H1 (cell line): ENCODE measurements at regions not wholly inside any gene's neighbourhood (a gene's known extent, or its start where the extent isn't known, plus 50 kb on each side); places are given as distances from the start of the nearest gene placed in this dataset.
A peak's percentile ranks its signal among the peaks of the same experiment; 100 is the strongest.

ENCODE experiments used
- CTCF ChIA-PET: fragments of 300-600 bp; sonication (Branson Sonifier 250); formaldehyde crosslinking; loops from one replicate; lab custom pipeline; 2021; ENCODE audit not compliant: partially characterized antibody; lab: Charles Lee
- POLR2A ChIA-PET: fragments of 300-600 bp; sonication (Branson Sonifier 250); formaldehyde crosslinking; loops from one replicate; lab custom pipeline; 2021; ENCODE audit warnings: inconsistent platforms; ENCODE audit not compliant: partially characterized antibody; lab: Charles Lee
- DNase-seq, 2 experiments: peaks; one replicate each; pipeline versions ENCODE4 v3.0.0 to v3.0.0-alpha.2; 2010 to 2022; ENCODE audit warnings: low spot score in 2 of 2, low read depth in 1 of 2, mixed read lengths in 1 of 2
- FAIRE-seq: peaks from 2 replicates; lab custom pipeline; 2011; peaks lifted over from hg19 to GRCh38; lab: Jason Lieb, UNC
- H2AFZ ChIP-seq: 2 replicates; pipeline ENCODE4 v1.8.1; 2012; ENCODE audit warnings: low read length, inconsistent platforms
- H2AK5ac ChIP-seq: 2 replicates; pipeline ENCODE4 v1.6.1; 2013; ENCODE audit warnings: low read depth, low read length
- H2BK120ac ChIP-seq: replicated peaks from 2 replicates; pipeline ENCODE3; 2013; ENCODE audit warnings: low read depth, low read length, inconsistent platforms
- H2BK12ac ChIP-seq: 2 replicates; pipeline ENCODE4 v1.6.1; 2013; ENCODE audit warnings: low read depth, low read length
- H2BK15ac ChIP-seq: 2 replicates; pipeline ENCODE4 v1.6.1; 2013; ENCODE audit warnings: low read length
- H2BK20ac ChIP-seq: 2 replicates; pipeline ENCODE4 v1.6.1; 2013; ENCODE audit warnings: low read length
- H2BK5ac ChIP-seq: 2 replicates; pipeline ENCODE4 v1.6.1; 2013; ENCODE audit warnings: low read depth, low read length
- H3K14ac ChIP-seq: 2 replicates; pipeline ENCODE4 v1.6.1; 2013; ENCODE audit warnings: inconsistent platforms; ENCODE audit not compliant: insufficient read length
- H3K18ac ChIP-seq: 2 replicates; pipeline ENCODE4 v1.6.1; 2013; ENCODE audit warnings: low read length; ENCODE audit errors: extremely low read depth
- H3K23ac ChIP-seq: 2 replicates; pipeline ENCODE4 v1.6.1; 2013; ENCODE audit warnings: inconsistent platforms; ENCODE audit not compliant: insufficient read length
- H3K23me2 ChIP-seq: 2 replicates; pipeline ENCODE4 v1.6.1; 2013; ENCODE audit warnings: low read depth, low read length
- H3K27ac ChIP-seq: 2 replicates; pipeline ENCODE4 v1.6.1; 2011; ENCODE audit warnings: low read depth, low read length, inconsistent platforms
- H3K27me3 ChIP-seq, 4 experiments: replicated peaks in 1 of 4; 1 replicate in 1 of 4; 2 replicates in 3 of 4; pipeline versions ENCODE4 v1.6.1 to v1.8.1; 2011 to 2013; ENCODE audit warnings: low read length in 3 of 4, mild to moderate bottlenecking in 3 of 4, inconsistent platforms in 2 of 4, mixed read lengths in 2 of 4, moderate library complexity in 1 of 4; ENCODE audit not compliant: control insufficient read depth in 3 of 4, insufficient read depth in 3 of 4; ENCODE audit errors: extremely low read depth in 1 of 4
- H3K36me3 ChIP-seq, 4 experiments: 2 replicates each; pipeline versions ENCODE4 v1.6.1 to v1.8.1; 2011 to 2013; ENCODE audit warnings: mild to moderate bottlenecking in 4 of 4, low read length in 3 of 4, moderate library complexity in 2 of 4, control low read depth in 1 of 4, inconsistent platforms in 1 of 4; ENCODE audit not compliant: insufficient read depth in 4 of 4, control insufficient read depth in 2 of 4
- H3K4ac ChIP-seq: replicated peaks from 2 replicates; pipeline ENCODE3; 2013; ENCODE audit warnings: low read length, low read depth, mixed read lengths, inconsistent platforms; ENCODE audit not compliant: insufficient read length
- H3K4me1 ChIP-seq, 4 experiments: replicated peaks in 1 of 4; 1 replicate in 1 of 4; 2 replicates in 3 of 4; pipeline versions ENCODE4 v1.6.1 to v1.8.1; 2011 to 2013; ENCODE audit warnings: low read length in 3 of 4, inconsistent platforms in 2 of 4, mixed read lengths in 1 of 4; ENCODE audit not compliant: insufficient read depth in 4 of 4, control insufficient read depth in 3 of 4
- H3K4me2 ChIP-seq, 2 experiments: 2 replicates each; pipeline versions ENCODE4 v1.6.1 to v1.8.1; 2011 to 2013; ENCODE audit warnings: low read depth in 2 of 2, low read length in 2 of 2, control low read depth in 1 of 2, inconsistent platforms in 1 of 2, mild to moderate bottlenecking in 1 of 2; ENCODE audit not compliant: insufficient read depth in 1 of 2
- H3K4me3 ChIP-seq, 4 experiments: fragments of 200-600, 300-600 bp in 1 of 4; sonication (generic), shearing (Covaris generic), sonication (Bioruptor Twin) in 1 of 4; 2 replicates each; pipeline versions ENCODE4 v1.5.1 to v1.8.1; 2011 to 2016; ENCODE audit warnings: low read length in 4 of 4, low read depth in 3 of 4, control low read depth in 2 of 4, inconsistent platforms in 2 of 4, mild to moderate bottlenecking in 2 of 4, mixed read lengths in 1 of 4, moderate library complexity in 1 of 4; ENCODE audit not compliant: insufficient read depth in 2 of 4; ENCODE audit errors: extremely low read depth in 1 of 4
- H3K56ac ChIP-seq: replicated peaks from 2 replicates; pipeline ENCODE3; 2013; ENCODE audit warnings: low read depth, mild to moderate bottlenecking, mixed read lengths, low read length, inconsistent platforms; ENCODE audit not compliant: insufficient read length
- H3K79me1 ChIP-seq: 2 replicates; pipeline ENCODE4 v1.6.1; 2013; ENCODE audit warnings: low read depth, low read length, control low read depth
- H3K79me2 ChIP-seq, 2 experiments: 2 replicates each; pipeline versions ENCODE4 v1.6.1 to v1.8.1; 2012 to 2013; ENCODE audit warnings: low read length in 2 of 2, mild to moderate bottlenecking in 2 of 2, inconsistent platforms in 1 of 2; ENCODE audit not compliant: insufficient read depth in 2 of 2, control insufficient read depth in 1 of 2
- H3K9ac ChIP-seq, 4 experiments: replicated peaks in 1 of 4; 1 replicate in 1 of 4; 2 replicates in 3 of 4; pipeline versions ENCODE4 v1.6.1 to v1.8.1; 2011 to 2013; ENCODE audit warnings: low read depth in 3 of 4, low read length in 3 of 4, control low read depth in 2 of 4, mild to moderate bottlenecking in 2 of 4, moderate library complexity in 2 of 4, inconsistent platforms in 1 of 4; ENCODE audit errors: extremely low read depth in 1 of 4
- H3K9me3 ChIP-seq, 2 experiments: 2 replicates each; pipeline versions ENCODE4 v1.6.1 to v1.8.1; 2012 to 2013; ENCODE audit warnings: mild to moderate bottlenecking in 2 of 2, moderate library complexity in 2 of 2, control low read depth in 1 of 2, inconsistent platforms in 1 of 2, low read depth in 1 of 2, low read length in 1 of 2, mixed read lengths in 1 of 2; ENCODE audit not compliant: insufficient read depth in 2 of 2
- H4K20me1 ChIP-seq, 2 experiments: replicated peaks in 1 of 2; 2 replicates each; pipeline versions ENCODE3 to v1.8.1; 2011 to 2013; ENCODE audit warnings: inconsistent platforms in 2 of 2, low read length in 2 of 2, mild to moderate bottlenecking in 1 of 2; ENCODE audit not compliant: insufficient read depth in 2 of 2, control insufficient read depth in 1 of 2
- H4K5ac ChIP-seq: 2 replicates; pipeline ENCODE4 v1.6.1; 2013; ENCODE audit warnings: low read length, low read depth, mixed read lengths, inconsistent platforms; ENCODE audit not compliant: insufficient read length
- H4K8ac ChIP-seq: 2 replicates; pipeline ENCODE4 v1.8.0; 2013; ENCODE audit warnings: mild to moderate bottlenecking, moderate library complexity, low read length, inconsistent platforms; ENCODE audit not compliant: insufficient read depth; ENCODE audit errors: extremely low read depth
- H4K91ac ChIP-seq: replicated peaks from 2 replicates; pipeline ENCODE3; 2013; ENCODE audit warnings: low read length, mixed read lengths, inconsistent platforms; ENCODE audit not compliant: insufficient read length
- BACH1 ChIP-seq: IDR thresholded peaks from 2 replicates; pipeline ENCODE4 v1.6.1; 2012; ENCODE audit warnings: low read length, improper control_type of control experiment
- CBX5 ChIP-seq: fragments of 300-800, 300-1000 bp; sonication (generic); IDR thresholded peaks from 2 replicates; pipeline ENCODE4 v1.7.1; 2016; ENCODE audit warnings: antibody characterized with exemption, low read length, low read depth
- EZH2 ChIP-seq: fragments of 200-600 bp; sonication (generic); IDR thresholded peaks from 2 replicates; pipeline ENCODE4 v1.7.1; 2012; ENCODE audit warnings: low read depth, mild to moderate bottlenecking, moderate library complexity, low read length, inconsistent platforms; ENCODE audit not compliant: severe bottlenecking
- GABPA ChIP-seq: IDR thresholded peaks from 2 replicates; pipeline ENCODE4 v1.6.1; 2011; ENCODE audit warnings: mild to moderate bottlenecking, low read length, moderate library complexity, borderline replicate concordance; ENCODE audit not compliant: insufficient read depth
- POU5F1 ChIP-seq: IDR thresholded peaks from 2 replicates; pipeline ENCODE4 v1.6.1; 2011; ENCODE audit warnings: low read depth, mild to moderate bottlenecking, low read length, moderate library complexity
- SIRT6 ChIP-seq: IDR thresholded peaks from one replicate; pipeline ENCODE4 v1.7.1; 2012; ENCODE audit warnings: low read length, inconsistent platforms
- SP2 ChIP-seq: IDR thresholded peaks from 2 replicates; pipeline ENCODE4 v1.6.1; 2012; ENCODE audit warnings: mild to moderate bottlenecking, low read length, inconsistent platforms
- TEAD4 ChIP-seq: IDR thresholded peaks from 2 replicates; pipeline ENCODE4 v1.6.1; 2012; ENCODE audit warnings: low read depth, low read length, inconsistent platforms, mixed read lengths
- YY1 ChIP-seq: IDR thresholded peaks from 2 replicates; pipeline ENCODE4 v1.6.1; 2011; ENCODE audit warnings: low read depth, mild to moderate bottlenecking, low read length
- WGBS, 2 experiments: shearing (Covaris generic) in 1 of 2; methylation state at CpG; one replicate each; pipeline versions ENCODE4 v1.1.6 to v1.1.7; 2013 to 2015; ENCODE audit warnings: low lambda C conversion rate in 2 of 2, mixed read lengths in 2 of 2, inconsistent platforms in 1 of 2, low coverage in 1 of 2, missing lambda C conversion rate in 1 of 2; ENCODE audit not compliant: insufficient replicate concordance in 2 of 2, insufficient coverage in 1 of 2, insufficient read length in 1 of 2; ENCODE audit errors: extremely low coverage in 1 of 2, missing lambda C conversion rate in 1 of 2; 5-methylcytosine and 5-hydroxymethylcytosine counted together

DNA sequence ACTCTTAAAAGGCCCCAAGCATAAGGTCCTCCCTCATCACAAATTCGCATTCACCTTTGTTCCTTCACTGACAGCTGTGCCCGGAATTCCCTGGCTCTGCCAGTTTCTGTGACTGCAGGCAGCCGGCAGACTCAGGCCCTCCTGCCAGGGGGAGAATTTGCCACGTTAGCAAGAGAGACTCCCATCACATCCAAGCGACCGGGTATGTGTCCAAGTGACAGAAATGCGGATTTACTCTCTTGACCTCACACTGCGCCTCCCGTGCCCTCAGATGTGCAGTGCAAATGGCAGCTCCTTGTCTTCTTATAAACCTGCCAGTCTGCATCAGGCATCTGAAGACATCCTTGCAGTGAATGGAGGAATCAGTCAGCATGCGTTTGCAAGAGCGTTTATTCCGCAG is 187.1 kb upstream of the WWC1 start:
- no peak overlapping the region for H3K14ac ChIP-seq
- H4K5ac ChIP-seq = no peak overlapping the region
- H2BK120ac ChIP-seq = no peak overlapping the region
- FAIRE-seq = no peak
- no peaks in the 10 kb centered on the region for H4K20me1 ChIP-seq
- H3K56ac ChIP-seq = no peak overlapping the region
- H3K79me2 ChIP-seq = no peaks in the 10 kb centered on the region
- no peak for TF ChIP-seq SP2
- no peak for TF ChIP-seq BACH1
- TF ChIP-seq GABPA = no peak
- no peak for TF ChIP-seq CBX5
- TF ChIP-seq POU5F1 = no peak
- no peak for TF ChIP-seq EZH2
- no peak for TF ChIP-seq SIRT6
- no peak for TF ChIP-seq YY1
- peak; percentile 44; the same call in 1 of the 2 replicates for TF ChIP-seq TEAD4
- H3K79me1 ChIP-seq = no peaks in the 10 kb centered on the region
- H3K9ac ChIP-seq = no peak overlapping the region
- H3K4ac ChIP-seq = peak overlapping the region; percentile 4
- H2AK5ac ChIP-seq = no peak overlapping the region
- H2AFZ ChIP-seq = no peak overlapping the region
- H4K8ac ChIP-seq = no peak overlapping the region
- no peaks in the 10 kb centered on the region for H3K9me3 ChIP-seq
- no peaks in the 10 kb centered on the region; the same call in 1 of the 2 replicates for H3K23me2 ChIP-seq
- H3K27me3 ChIP-seq = no peaks in the 10 kb centered on the region
- WGBS, 2 experiments = 86% methylated on average over 12 of the region's 12 CpGs; no CpG with 5 or more reads in 1 of the 2 experiments
- H3K18ac ChIP-seq = no peak overlapping the region
- peaks cover 12 to 27% (median 15%) of the 10 kb centered on the region in 4 experiments for H3K4me1 ChIP-seq
- H2BK20ac ChIP-seq = 0 out of 2 replicates have a peak overlapping the region, but pooled peaks have one; percentile 21
- no peak for DNase-seq
- POLR2A ChIA-PET = no interaction called here
- peak overlapping the region; percentile 47; the same call in 1 of the 2 replicates for H2BK5ac ChIP-seq
- H2BK12ac ChIP-seq = 0 out of 2 replicates have a peak overlapping the region, but pooled peaks have one; percentile 29
- no peak overlapping the region for H4K91ac ChIP-seq
- H3K4me3 ChIP-seq = no peak overlapping the region
- H2BK15ac ChIP-seq = peak overlapping the region; percentile 10; the same call in 1 of the 2 replicates
- no peak overlapping the region for H3K27ac ChIP-seq
- H3K4me2 ChIP-seq = 0 out of 4 replicates have a peak overlapping the region, but pooled peaks of 1 of the 2 experiments have one; percentile 11
- H3K23ac ChIP-seq = no peak overlapping the region
- CTCF ChIA-PET = interaction anchor here (0.7 to 14.3 kb wide), 6 partner anchors 9 to 114 kb away, joined by 3 to 192 read pairs (median 4); no protein-coding TSS in a partner anchor
- H3K36me3 ChIP-seq = no peaks in the 10 kb centered on the region
